ENCODE measurements at regions not wholly inside any gene's neighbourhood (a gene's known extent, or its start where the extent isn't known, plus 50 kb on each side); places are given as distances from the start of the nearest gene placed in this dataset.
"Not testable (repeated sequence)": the region's sequence is repeated elsewhere in the genome, so short reads cannot be mapped to it uniquely, and the experiment has no call there.

DNA sequence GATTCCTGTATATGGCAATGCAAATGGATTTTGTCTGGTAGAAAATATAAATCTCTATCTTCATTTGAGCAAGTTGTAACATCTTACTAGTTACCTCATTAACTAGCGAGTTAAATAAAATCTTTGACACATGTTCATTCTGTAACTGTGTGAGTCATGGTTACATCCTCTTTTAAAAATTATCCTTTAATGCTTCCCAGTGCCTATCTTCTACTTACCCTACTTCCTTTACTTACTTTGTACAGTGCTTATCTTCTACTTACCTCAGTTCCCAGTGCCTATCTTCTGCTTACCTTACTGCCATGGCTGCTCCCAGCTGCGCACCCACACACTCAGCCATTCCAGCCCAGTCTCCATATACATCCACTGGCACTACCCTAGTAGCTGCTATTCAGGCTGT lies 71.9 kb upstream of the GOLGA8B start:
- Histone ChIP-seq H3K27me3 (peaks cover 0 to 13% (median 7%) of the 10 kb centered on the region in 7 donors), H3K4me1 (no peaks in the 10 kb centered on the region), H3K4me3 (no peak overlapping the region), H3K27ac (no peak overlapping the region), H3K9me3 (no peaks in the 10 kb centered on the region), H3K36me3 (no peaks in the 10 kb centered on the region)
- TF ChIP-seq, protein P1, sequence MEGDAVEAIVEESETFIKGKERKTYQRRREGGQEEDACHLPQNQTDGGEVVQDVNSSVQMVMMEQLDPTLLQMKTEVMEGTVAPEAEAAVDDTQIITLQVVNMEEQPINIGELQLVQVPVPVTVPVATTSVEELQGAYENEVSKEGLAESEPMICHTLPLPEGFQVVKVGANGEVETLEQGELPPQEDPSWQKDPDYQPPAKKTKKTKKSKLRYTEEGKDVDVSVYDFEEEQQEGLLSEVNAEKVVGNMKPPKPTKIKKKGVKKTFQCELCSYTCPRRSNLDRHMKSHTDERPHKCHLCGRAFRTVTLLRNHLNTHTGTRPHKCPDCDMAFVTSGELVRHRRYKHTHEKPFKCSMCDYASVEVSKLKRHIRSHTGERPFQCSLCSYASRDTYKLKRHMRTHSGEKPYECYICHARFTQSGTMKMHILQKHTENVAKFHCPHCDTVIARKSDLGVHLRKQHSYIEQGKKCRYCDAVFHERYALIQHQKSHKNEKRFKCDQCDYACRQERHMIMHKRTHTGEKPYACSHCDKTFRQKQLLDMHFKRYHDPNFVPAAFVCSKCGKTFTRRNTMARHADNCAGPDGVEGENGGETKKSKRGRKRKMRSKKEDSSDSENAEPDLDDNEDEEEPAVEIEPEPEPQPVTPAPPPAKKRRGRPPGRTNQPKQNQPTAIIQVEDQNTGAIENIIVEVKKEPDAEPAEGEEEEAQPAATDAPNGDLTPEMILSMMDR (IDR thresholded peaks at IDR 0.05) = no peak
- WGBS, 2 donors = 61 to 82% methylated on average over 2 of the region's 2 CpGs
- intact Hi-C loops (cut with DNase I) = no loop called here
- no peak for ATAC-seq
- no peak for DNase-seq

- Histone ChIP-seq H3K27me3 (peaks cover 0 to 13% (median 7%) of the 10 kb centered on the region in 7 donors), H3K4me3 (no peak overlapping the region), H3K27ac (no peak overlapping the region), H3K4me1 (no peaks in the 10 kb centered on the region), H3K9me3 (no peaks in the 10 kb centered on the region), H3K36me3 (no peaks in the 10 kb centered on the region)
- intact Hi-C loops (cut with DNase I) = no loop called here
- WGBS, 2 donors = 92 to 95% methylated on average over 6 of the region's 6 CpGs
- DNase-seq = no peak
- TF ChIP-seq, protein P1 (IDR thresholded peaks at IDR 0.05) = no peak
- ATAC-seq = no peak
Measured at GRCh38 chr15:34654625-34655024, 71.2 kb upstream of the GOLGA8B start.

GRCh38 chr15:34653992-34654391 lies 70.5 kb upstream of the GOLGA8B start:
- intact Hi-C loops (cut with DNase I) = no loop called here

DNA sequence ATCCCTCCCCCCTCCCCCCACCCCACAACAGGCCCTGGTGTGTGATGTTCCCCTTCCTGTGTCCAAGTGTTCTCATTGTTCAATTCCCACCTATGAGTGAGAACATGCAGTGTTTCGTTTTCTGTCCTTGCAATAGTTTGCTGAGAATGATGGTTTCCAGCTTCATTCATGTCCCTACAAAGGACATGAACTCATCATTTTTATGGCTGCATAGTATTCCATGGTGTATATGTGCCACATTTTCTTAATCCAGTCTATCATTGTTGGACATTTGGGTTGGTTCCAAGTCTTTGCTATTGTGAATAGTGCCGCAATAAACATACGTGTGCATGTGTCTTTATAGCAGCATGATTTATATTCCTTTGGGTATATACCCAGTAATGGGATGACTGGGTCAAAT lies 69.9 kb upstream of the GOLGA8B start:
- H3K4me3 ChIP-seq; H3K27ac ChIP-seq; H3K9me3 ChIP-seq; H3K4me1 ChIP-seq; ATAC-seq; H3K36me3 ChIP-seq; DNase-seq; intact Hi-C loops (cut with DNase I): not testable (repeated sequence)
- 90 to 95% methylated on average over 1 of the region's 3 CpGs for WGBS, 2 donors
- H3K27me3 ChIP-seq = peaks cover 0 to 13% (median 7%) of the 10 kb centered on the region in 7 donors

More at GRCh38 chr15:34653992-34654391, 70.5 kb upstream of the GOLGA8B start:
- Histone ChIP-seq H3K27ac (no peak overlapping the region), H3K4me3 (no peak overlapping the region), H3K27me3 (peaks cover 0 to 13% (median 7%) of the 10 kb centered on the region in 7 donors), H3K36me3 (no peaks in the 10 kb centered on the region), H3K4me1 (no peaks in the 10 kb centered on the region), H3K9me3 (no peaks in the 10 kb centered on the region)
- no peak for DNase-seq
- TF ChIP-seq, protein P1 (IDR thresholded peaks at IDR 0.05) = no peak
- WGBS, 2 donors = 68 to 75% methylated on average over 3 of the region's 3 CpGs
- no peak for ATAC-seq

DNA sequence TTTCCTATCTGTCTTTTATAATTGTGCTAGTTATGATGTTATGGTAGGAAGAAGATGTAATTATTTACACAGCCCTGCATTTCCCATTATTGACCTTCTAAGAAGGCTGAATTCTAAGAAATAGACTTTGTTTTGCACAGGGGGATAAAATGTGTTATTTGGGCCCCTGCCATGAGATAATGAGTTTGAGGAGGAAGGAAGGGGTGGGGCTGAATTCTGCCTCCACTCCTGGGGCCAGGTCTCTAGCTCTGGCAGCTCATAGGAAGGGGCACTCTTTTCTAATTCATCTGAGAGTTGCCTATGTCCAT lies 69.2 kb upstream of the GOLGA8B start:
- H3K4me1 ChIP-seq = no peaks in the 10 kb centered on the region
- TF ChIP-seq, protein P1 (IDR thresholded peaks at IDR 0.05) = no peak
- no peak overlapping the region for H3K4me3 ChIP-seq
- no peak overlapping the region for H3K27ac ChIP-seq
- DNase-seq (no peak), ATAC-seq (no peak)
- H3K27me3 ChIP-seq = peaks cover 0 to 13% (median 7%) of the 10 kb centered on the region in 7 donors
- H3K36me3 ChIP-seq = no peaks in the 10 kb centered on the region
- intact Hi-C loops (cut with DNase I) = no loop called here
- H3K9me3 ChIP-seq = no peaks in the 10 kb centered on the region

Measured in heart right ventricle (tissue), 16 donors.